A549 (cell line): ENCODE measurements at regions not wholly inside any gene's neighbourhood (a gene's known extent, or its start where the extent isn't known, plus 50 kb on each side); places are given as distances from the start of the nearest gene placed in this dataset.

Experiments
- ATAC-seq, 2 experiments: fragments of 200-7000 bp in 1 of 2; fragments of >200 bp in 1 of 2; cut with Nextera tagmentation in 1 of 2; cut with Tn5 transposase in 1 of 2; 3 replicates each; pipeline versions ENCODE4 v1.8.0 to v1.9.1; 2018 to 2020; ENCODE audit warnings: mild to moderate bottlenecking in 1 of 2, moderate library complexity in 1 of 2
- CTCF ChIA-PET: fragments of 300-600 bp; sonication (Branson Sonifier 250); formaldehyde crosslinking; extraction: SDS; loops from one replicate; lab custom pipeline; 2021; ENCODE audit warnings: antibody characterized with exemption, inconsistent platforms; lab: Yijun Ruan, JAX
- POLR2A ChIA-PET: fragments of 350-600 bp; formaldehyde crosslinking; extraction: SDS; loops from one replicate; lab custom pipeline; 2021; ENCODE audit warnings: antibody characterized with exemption, inconsistent platforms; lab: Yijun Ruan, JAX
- DNase-seq, 2 experiments: peaks; one replicate each; pipeline versions ENCODE4 v3.0.0 to v3.0.0-alpha.2; 2011 to 2016; ENCODE audit warnings: low read depth in 1 of 2, low spot score in 1 of 2
- FAIRE-seq: peaks from 2 replicates; lab custom pipeline; 2011; peaks lifted over from hg19 to GRCh38; lab: Jason Lieb, UNC
- H3K27ac ChIP-seq, 2 experiments: fragments of >200 bp; sonication (Bioruptor Twin); formaldehyde crosslinking; 3 replicates each; pipeline ENCODE4 v1.5.1; 2016 to 2017
- H3K4me1 ChIP-seq: fragments of >200 bp; sonication (Bioruptor Twin); formaldehyde crosslinking; 3 replicates; pipeline ENCODE4 v1.6.1; 2016
- H3K4me2 ChIP-seq: fragments of >200 bp; sonication (Bioruptor Twin); formaldehyde crosslinking; 3 replicates; pipeline ENCODE4 v1.6.1; 2016
- H3K4me3 ChIP-seq: fragments of >200 bp; sonication (Bioruptor Twin); formaldehyde crosslinking; 3 replicates; pipeline ENCODE4 v1.5.1; 2016
- H3K9me3 ChIP-seq: fragments of >200 bp; sonication (Bioruptor Twin); formaldehyde crosslinking; 3 replicates; pipeline ENCODE4 v1.6.1; 2016
- BCL3 ChIP-seq: fragments of >200 bp; sonication (Bioruptor Twin); formaldehyde crosslinking; IDR thresholded peaks from 3 replicates; pipeline ENCODE4 v1.6.1; 2016
- CHD2 ChIP-seq: fragments of 150-350 bp; IDR thresholded peaks from 2 replicates; pipeline ENCODE4 v1.6.1; 2014; ENCODE audit warnings: low read length; ENCODE audit not compliant: partially characterized antibody
- EP300 ChIP-seq, 2 experiments: fragments of >200 bp; sonication (Bioruptor Twin); formaldehyde crosslinking; IDR thresholded peaks; 2 replicates in 1 of 2; 3 replicates in 1 of 2; pipeline ENCODE4 v1.6.1; 2016 to 2017
- FOSB ChIP-seq: fragments of 250-450 bp; sonication (Bioruptor Pico); IDR thresholded peaks from 2 replicates; pipeline ENCODE4 v1.5.0; 2020; ENCODE audit warnings: mild to moderate bottlenecking, moderate library complexity
- FOXS1 ChIP-seq: fragments of 250-450 bp; sonication (Bioruptor Pico); IDR thresholded peaks from 2 replicates; pipeline ENCODE4 v1.5.0; 2020; ENCODE audit warnings: mild to moderate bottlenecking, moderate library complexity
- GATA3 ChIP-seq: IDR thresholded peaks from 2 replicates; pipeline ENCODE4 v1.6.1; 2012; ENCODE audit warnings: borderline replicate concordance
- HDAC2 ChIP-seq: fragments of 200-600 bp; sonication (generic); IDR thresholded peaks from 2 replicates; pipeline ENCODE4 v1.6.1; 2016
- HMGXB4 ChIP-seq: fragments of 250-450 bp; sonication (Bioruptor Pico); IDR thresholded peaks from 2 replicates; pipeline ENCODE4 v1.5.0; 2021; ENCODE audit warnings: mild to moderate bottlenecking, moderate library complexity, borderline replicate concordance
- HOXA7 ChIP-seq: fragments of 250-450 bp; sonication (Bioruptor Pico); IDR thresholded peaks from 2 replicates; pipeline ENCODE4 v1.5.0; 2020; ENCODE audit warnings: mild to moderate bottlenecking, moderate library complexity
- HOXB13 ChIP-seq: fragments of 250-450 bp; sonication (Bioruptor Pico); IDR thresholded peaks from 2 replicates; pipeline ENCODE4 v1.5.0; 2020; ENCODE audit warnings: low read depth, mild to moderate bottlenecking, moderate library complexity
- JUN ChIP-seq, 2 experiments: fragments of >200 bp; sonication (Bioruptor Twin); formaldehyde crosslinking; IDR thresholded peaks; 2 replicates in 1 of 2; 3 replicates in 1 of 2; pipeline ENCODE4 v1.6.1; 2016 to 2017
- KDM1A ChIP-seq: fragments of 200-600 bp; sonication (generic); IDR thresholded peaks from 2 replicates; pipeline ENCODE4 v1.6.1; 2016; ENCODE audit warnings: low read depth, mild to moderate bottlenecking
- KDM5A ChIP-seq: fragments of 200-600 bp; sonication (generic); IDR thresholded peaks from 2 replicates; pipeline ENCODE4 v1.6.1; 2016; ENCODE audit warnings: antibody characterized with exemption, mild to moderate bottlenecking
- MAFK ChIP-seq: fragments of 450-650 bp; IDR thresholded peaks from 2 replicates; pipeline ENCODE4 v1.6.1; 2014; ENCODE audit not compliant: partially characterized antibody
- MAX ChIP-seq: IDR thresholded peaks from 2 replicates; pipeline ENCODE4 v1.6.1; 2012
- MAZ ChIP-seq: fragments of 150-350 bp; IDR thresholded peaks from 2 replicates; pipeline ENCODE4 v1.6.1; 2014; ENCODE audit warnings: antibody characterized with exemption, low read depth, low read length, borderline replicate concordance
- NFE2L2 ChIP-seq: fragments of 150-350 bp; conservative IDR thresholded peaks from 2 replicates; pipeline ENCODE4 v1.6.1; 2014; ENCODE audit warnings: low read length
- NPAS2 ChIP-seq: fragments of 250-450 bp; sonication (Bioruptor Pico); IDR thresholded peaks from 2 replicates; pipeline ENCODE4 v1.8.0; 2022; ENCODE audit warnings: mild to moderate bottlenecking, moderate library complexity, borderline replicate concordance
- PBX3 ChIP-seq: IDR thresholded peaks from 2 replicates; pipeline ENCODE4 v1.6.1; 2012
- POLR2AphosphoS2 ChIP-seq: conservative IDR thresholded peaks from 2 replicates; pipeline ENCODE4 v1.6.1; 2012; ENCODE audit warnings: low read length, improper control_type of control experiment, inconsistent platforms
- RAD21 ChIP-seq, 2 experiments: fragments of >200 bp in 1 of 2; sonication (Bioruptor Twin) in 1 of 2; formaldehyde crosslinking in 1 of 2; IDR thresholded peaks in 1 of 2; conservative IDR thresholded peaks in 1 of 2; 2 replicates in 1 of 2; 3 replicates in 1 of 2; pipeline ENCODE4 v1.6.1; 2012 to 2018; ENCODE audit warnings: inconsistent platforms in 1 of 2
- RARB ChIP-seq: fragments of 250-450 bp; sonication (Bioruptor Pico); IDR thresholded peaks from 2 replicates; pipeline ENCODE4 v1.8.0; 2021; ENCODE audit warnings: mild to moderate bottlenecking, moderate library complexity
- RFX5 ChIP-seq: fragments of 450-650 bp; IDR thresholded peaks from 2 replicates; pipeline ENCODE4 v1.7.1; 2014; ENCODE audit warnings: antibody characterized with exemption, mild to moderate bottlenecking, moderate library complexity
- RNF2 ChIP-seq: fragments of 200-600 bp; sonication (generic); IDR thresholded peaks from 2 replicates; pipeline ENCODE4 v1.6.1; 2016; ENCODE audit warnings: low read depth, mild to moderate bottlenecking, antibody characterized with exemption, moderate library complexity, borderline replicate concordance
- TP53 ChIP-seq: fragments of 250-450 bp; sonication (Bioruptor Pico); IDR thresholded peaks from 2 replicates; pipeline ENCODE4 v1.5.0; 2021; ENCODE audit warnings: mild to moderate bottlenecking, moderate library complexity
- ZC3H11A ChIP-seq: fragments of 450-650 bp; IDR thresholded peaks from 2 replicates; pipeline ENCODE4 v1.6.1; 2014; ENCODE audit warnings: antibody characterized with exemption, mild to moderate bottlenecking
- ZSCAN20 ChIP-seq: fragments of 250-450 bp; sonication (Bioruptor Pico); IDR thresholded peaks from 2 replicates; pipeline ENCODE4 v1.8.0; 2022; ENCODE audit warnings: mild to moderate bottlenecking, moderate library complexity
- WGBS: methylation state at CpG from one replicate; pipeline ENCODE4 v1.1.6; 2017; ENCODE audit errors: missing lambda C conversion rate; 5-methylcytosine and 5-hydroxymethylcytosine counted together
- TF ChIP-seq, protein P1 (sequence below): fragments of 200-600 bp; sonication (generic); IDR thresholded peaks from 2 replicates; pipeline ENCODE4 v1.6.1; 2016; ENCODE audit warnings: antibody characterized with exemption, mild to moderate bottlenecking, moderate library complexity
- TF ChIP-seq, protein P2 (sequence below): fragments of 250-450 bp; sonication (Bioruptor Pico); IDR thresholded peaks from 2 replicates; pipeline ENCODE4 v1.5.0; 2020; ENCODE audit warnings: low read depth, mild to moderate bottlenecking, moderate library complexity

DNA sequence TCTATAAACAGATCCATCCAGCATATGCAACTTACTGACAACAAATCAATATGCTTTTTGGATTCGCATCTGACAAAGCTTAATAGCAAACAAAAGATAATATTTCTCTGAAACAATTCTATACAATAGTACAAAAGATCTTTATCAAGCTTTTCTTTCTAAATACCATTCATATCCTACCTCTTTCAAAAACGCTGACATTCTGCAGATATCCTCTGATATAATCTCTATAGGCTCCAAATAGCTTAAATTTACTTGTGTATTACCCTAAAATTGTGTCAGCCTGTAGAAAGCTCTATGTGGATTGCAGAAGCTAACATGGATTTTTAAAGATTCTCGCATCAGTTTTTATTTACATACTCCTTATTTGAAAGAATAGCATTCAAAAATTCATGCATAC lies 260.6 kb downstream of the GASK1B start:
- CTCF ChIA-PET = no interaction called here
- Histone ChIP-seq H3K27ac (no peak overlapping the region), H3K4me3 (no peak overlapping the region), H3K9me3 (no peaks in the 10 kb centered on the region), H3K4me1 (no peaks in the 10 kb centered on the region), H3K4me2 (no peak overlapping the region)
- TF ChIP-seq POLR2AphosphoS2 (no peak), GATA3 (no peak), MAFK (no peak), RARB (no peak), JUN (IDR thresholded peaks at IDR 0.05) (no peak), TP53 (CRISPR knock-in tag) (no peak), HDAC2 (no peak), ZSCAN20 (no peak), HOXB13 (CRISPR knock-in tag) (no peak), MAZ (no peak), KDM1A (no peak), PBX3 (no peak), ZC3H11A (no peak)
- ATAC-seq (no peak), FAIRE-seq (no peak), DNase-seq (no peak)
- POLR2A ChIA-PET = no interaction called here
- 39% methylated on average over 3 of the region's 3 CpGs for WGBS

GRCh38 chr4:157911662-157912061 lies 261.2 kb downstream of the GASK1B start:
- POLR2A ChIA-PET = no interaction called here
- TF ChIP-seq RFX5 (no peak), FOXS1 (CRISPR knock-in tag) (no peak), BCL3 (no peak), HMGXB4 (CRISPR knock-in tag) (no peak), RNF2 (no peak), RAD21 (conservative IDR thresholded peaks at IDR 0.05 in 1 of 2, IDR thresholded peaks at IDR 0.05 in 1 of 2) (no peak), NFE2L2 (no peak), FOSB (CRISPR knock-in tag) (no peak), EP300 (IDR thresholded peaks at IDR 0.05) (no peak), NPAS2 (CRISPR knock-in tag) (no peak), KDM5A (no peak), HOXA7 (CRISPR knock-in tag) (no peak), CHD2 (no peak), MAX (no peak)
- TF ChIP-seq, protein P1, sequence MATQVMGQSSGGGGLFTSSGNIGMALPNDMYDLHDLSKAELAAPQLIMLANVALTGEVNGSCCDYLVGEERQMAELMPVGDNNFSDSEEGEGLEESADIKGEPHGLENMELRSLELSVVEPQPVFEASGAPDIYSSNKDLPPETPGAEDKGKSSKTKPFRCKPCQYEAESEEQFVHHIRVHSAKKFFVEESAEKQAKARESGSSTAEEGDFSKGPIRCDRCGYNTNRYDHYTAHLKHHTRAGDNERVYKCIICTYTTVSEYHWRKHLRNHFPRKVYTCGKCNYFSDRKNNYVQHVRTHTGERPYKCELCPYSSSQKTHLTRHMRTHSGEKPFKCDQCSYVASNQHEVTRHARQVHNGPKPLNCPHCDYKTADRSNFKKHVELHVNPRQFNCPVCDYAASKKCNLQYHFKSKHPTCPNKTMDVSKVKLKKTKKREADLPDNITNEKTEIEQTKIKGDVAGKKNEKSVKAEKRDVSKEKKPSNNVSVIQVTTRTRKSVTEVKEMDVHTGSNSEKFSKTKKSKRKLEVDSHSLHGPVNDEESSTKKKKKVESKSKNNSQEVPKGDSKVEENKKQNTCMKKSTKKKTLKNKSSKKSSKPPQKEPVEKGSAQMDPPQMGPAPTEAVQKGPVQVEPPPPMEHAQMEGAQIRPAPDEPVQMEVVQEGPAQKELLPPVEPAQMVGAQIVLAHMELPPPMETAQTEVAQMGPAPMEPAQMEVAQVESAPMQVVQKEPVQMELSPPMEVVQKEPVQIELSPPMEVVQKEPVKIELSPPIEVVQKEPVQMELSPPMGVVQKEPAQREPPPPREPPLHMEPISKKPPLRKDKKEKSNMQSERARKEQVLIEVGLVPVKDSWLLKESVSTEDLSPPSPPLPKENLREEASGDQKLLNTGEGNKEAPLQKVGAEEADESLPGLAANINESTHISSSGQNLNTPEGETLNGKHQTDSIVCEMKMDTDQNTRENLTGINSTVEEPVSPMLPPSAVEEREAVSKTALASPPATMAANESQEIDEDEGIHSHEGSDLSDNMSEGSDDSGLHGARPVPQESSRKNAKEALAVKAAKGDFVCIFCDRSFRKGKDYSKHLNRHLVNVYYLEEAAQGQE = no peak
- TF ChIP-seq, protein P2, sequence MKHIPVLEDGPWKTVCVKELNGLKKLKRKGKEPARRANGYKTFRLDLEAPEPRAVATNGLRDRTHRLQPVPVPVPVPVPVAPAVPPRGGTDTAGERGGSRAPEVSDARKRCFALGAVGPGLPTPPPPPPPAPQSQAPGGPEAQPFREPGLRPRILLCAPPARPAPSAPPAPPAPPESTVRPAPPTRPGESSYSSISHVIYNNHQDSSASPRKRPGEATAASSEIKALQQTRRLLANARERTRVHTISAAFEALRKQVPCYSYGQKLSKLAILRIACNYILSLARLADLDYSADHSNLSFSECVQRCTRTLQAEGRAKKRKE (CRISPR knock-in tag) = no peak
- H3K9me3 ChIP-seq = no peaks in the 10 kb centered on the region
- H3K27ac ChIP-seq = no peak overlapping the region
- no peak overlapping the region for H3K4me2 ChIP-seq
- CTCF ChIA-PET = no interaction called here
- no peak overlapping the region for H3K4me3 ChIP-seq
- DNase-seq (no peak), FAIRE-seq (no peak), ATAC-seq (no peak)
- H3K4me1 ChIP-seq = no peaks in the 10 kb centered on the region
- 72% methylated on average over 1 of the region's 1 CpG for WGBS
